ENCODE measurements at regions not wholly inside any gene's neighbourhood (a gene's known extent, or its start where the extent isn't known, plus 50 kb on each side); places are given as distances from the start of the nearest gene placed in this dataset.

- no peak for TF ChIP-seq EZH2 (IDR thresholded peaks at IDR 0.05; ENCODE audit: low read depth, unreplicated experiment)
- no peak for TF ChIP-seq CTCF (conservative IDR thresholded peaks at IDR 0.05; ENCODE audit: low read depth in 2 of 2)
- no peak for TF ChIP-seq EZH2phosphoT487 (IDR thresholded peaks at IDR 0.05; ENCODE audit: unreplicated experiment)
- no peak for TF ChIP-seq JUNB (IDR thresholded peaks at IDR 0.05; ENCODE audit: unreplicated experiment)
- TF ChIP-seq POLR2AphosphoS5 (IDR thresholded peaks at IDR 0.05; ENCODE audit: low read depth) = no peak
- no peak for TF ChIP-seq CREB1 (CRISPR knock-in tag; IDR thresholded peaks at IDR 0.05; ENCODE audit: low read depth)
- TF ChIP-seq REST (IDR thresholded peaks at IDR 0.05; ENCODE audit: unreplicated experiment) = no peak
- TF ChIP-seq STAT1 (IDR thresholded peaks at IDR 0.05; ENCODE audit: unreplicated experiment) = no peak
Observed at GRCh38 chr9:38244971-38245370, 147.5 kb upstream of the ALDH1B1 start.

Measured in GM23338 (cell line).